ENCODE measurements at regions not wholly inside any gene's neighbourhood (a gene's known extent, or its start where the extent isn't known, plus 50 kb on each side); places are given as distances from the start of the nearest gene placed in this dataset.

- H3K27ac ChIP-seq: no peak overlapping the region
- H3K4me3 ChIP-seq: no peak overlapping the region
- WGBS, 2 donors (ENCODE audit: low coverage in 1 of 2): 37 to 48% methylated on average over 5 of the region's 5 CpGs
- H3K4me1 ChIP-seq: peaks cover 0 to 15% (median 0%) of the 10 kb centered on the region in 3 donors
- H3K27me3 ChIP-seq: no peaks in the 10 kb centered on the region
- ATAC-seq: no peak
- TF ChIP-seq CTCF (IDR thresholded peaks at IDR 0.05) (no peak), POLR2AphosphoS5 (IDR thresholded peaks at IDR 0.05) (no peak)
- H3K9me3 ChIP-seq: no peaks in the 10 kb centered on the region
- no peaks in the 10 kb centered on the region for H3K36me3 ChIP-seq
These were observed 105.8 kb downstream of the LACC1 start for GRCh38 chr13:43985422-43986072.

GRCh38 chr13:43986421-43986981 is 106.8 kb downstream of the LACC1 start:
- no peaks in the 10 kb centered on the region for H3K9me3 ChIP-seq
- H3K27ac ChIP-seq: no peak overlapping the region
- ATAC-seq: no peak
- peaks cover 0 to 15% (median 0%) of the 10 kb centered on the region in 3 donors for H3K4me1 ChIP-seq
- H3K27me3 ChIP-seq: no peaks in the 10 kb centered on the region
- no peak overlapping the region for H3K4me3 ChIP-seq
- WGBS, 2 donors (ENCODE audit: low coverage in 1 of 2): 54 to 86% methylated on average over 2 to 3 of the region's 3 CpGs
- H3K36me3 ChIP-seq: no peaks in the 10 kb centered on the region
- TF ChIP-seq POLR2A (IDR thresholded peaks at IDR 0.05) (no peak), CTCF (IDR thresholded peaks at IDR 0.05) (no peak), POLR2AphosphoS5 (IDR thresholded peaks at IDR 0.05) (no peak), EP300 (IDR thresholded peaks at IDR 0.05) (no peak)

GRCh38 chr13:43988302-43988701 is 108.6 kb downstream of the LACC1 start:
- H3K4me3 ChIP-seq: no peak overlapping the region
- peaks cover 0 to 15% (median 0%) of the 10 kb centered on the region in 3 donors for H3K4me1 ChIP-seq
- no peaks in the 10 kb centered on the region for H3K9me3 ChIP-seq
- H3K36me3 ChIP-seq: no peaks in the 10 kb centered on the region
- no peak for ATAC-seq
- H3K27ac ChIP-seq: no peak overlapping the region
- H3K27me3 ChIP-seq: no peaks in the 10 kb centered on the region
- no peak for TF ChIP-seq EP300 (IDR thresholded peaks at IDR 0.05)
- no peak for TF ChIP-seq CTCF (IDR thresholded peaks at IDR 0.05)
- no peak for TF ChIP-seq POLR2A (IDR thresholded peaks at IDR 0.05)
- no peak for TF ChIP-seq POLR2AphosphoS5 (IDR thresholded peaks at IDR 0.05)
- WGBS, 2 donors (ENCODE audit: low coverage in 1 of 2): 0 to 27% methylated on average over 1 of the region's 1 CpG

- Histone ChIP-seq H3K27ac (no peak overlapping the region), H3K36me3 (no peaks in the 10 kb centered on the region), H3K4me1 (peaks cover 0 to 15% (median 0%) of the 10 kb centered on the region in 3 donors), H3K4me3 (no peak overlapping the region), H3K27me3 (no peaks in the 10 kb centered on the region), H3K9me3 (peaks cover 0 to 9% (median 0%) of the 10 kb centered on the region in 3 donors)
- ATAC-seq: no peak
- no peak for TF ChIP-seq EP300 (IDR thresholded peaks at IDR 0.05)
- WGBS, 2 donors (ENCODE audit: low coverage in 1 of 2): 66 to 90% methylated on average over 3 to 5 of the region's 5 CpGs
These were observed 110.3 kb downstream of the LACC1 start for GRCh38 chr13:43990021-43990420.

GRCh38 chr13:43990829-43991228 is 111.1 kb downstream of the LACC1 start:
- H3K9me3 ChIP-seq: peaks cover 0 to 18% (median 0%) of the 10 kb centered on the region in 3 donors
- no peaks in the 10 kb centered on the region for H3K36me3 ChIP-seq
- TF ChIP-seq EP300 (IDR thresholded peaks at IDR 0.05) (no peak), POLR2A (IDR thresholded peaks at IDR 0.05) (no peak), CTCF (IDR thresholded peaks at IDR 0.05) (no peak), POLR2AphosphoS5 (IDR thresholded peaks at IDR 0.05) (no peak)
- no peak overlapping the region for H3K27ac ChIP-seq
- no peaks in the 10 kb centered on the region for H3K27me3 ChIP-seq
- no peak overlapping the region for H3K4me3 ChIP-seq
- 74 to 80% methylated on average over 3 of the region's 3 CpGs for WGBS, 2 donors (ENCODE audit: low coverage in 1 of 2)
- peaks cover 0 to 12% (median 0%) of the 10 kb centered on the region in 3 donors for H3K4me1 ChIP-seq
- no peak for ATAC-seq
